ENCODE measurements at regions not wholly inside any gene's neighbourhood (a gene's known extent, or its start where the extent isn't known, plus 50 kb on each side); places are given as distances from the start of the nearest gene placed in this dataset.

DNA sequence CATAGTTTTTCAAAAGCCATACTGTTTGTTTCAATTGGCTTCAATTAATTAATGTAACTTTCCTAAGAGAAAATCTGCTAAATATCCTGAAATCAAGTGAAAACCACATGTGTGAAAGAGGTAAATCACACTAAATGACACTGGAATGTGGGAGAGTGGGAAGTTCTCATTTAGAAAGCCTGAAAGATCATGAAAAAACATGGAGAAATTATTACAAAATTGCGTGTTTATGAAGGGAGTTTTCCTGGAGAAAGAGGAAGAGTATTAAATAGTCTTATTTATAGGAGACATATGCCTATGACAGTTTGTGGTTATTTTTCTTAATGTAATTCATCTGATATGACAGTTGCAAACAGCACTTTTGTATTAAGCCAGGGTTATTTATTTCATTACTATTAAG is 183.7 kb downstream of the DKK2 start:
- Histone ChIP-seq H3K4me1 (ENCODE audit: control insufficient read depth in 1 of 2, insufficient read depth in 2 of 2, low read length in 2 of 2) (no peaks in the 10 kb centered on the region), H3K4ac (ENCODE audit: low read depth, low read length) (no peak overlapping the region), H3K27ac (ENCODE audit: low read depth, low read length) (no peak overlapping the region), H2BK12ac (ENCODE audit: low read length) (no peak overlapping the region), H3K14ac (ENCODE audit: low read length) (no peak overlapping the region), H2BK5ac (ENCODE audit: low read depth, low read length, poor library complexity) (no peak overlapping the region), H3K36me3 (ENCODE audit: control insufficient read depth in 1 of 2, insufficient read depth in 2 of 2, low read length in 2 of 2) (no peaks in the 10 kb centered on the region), H3K9me3 (ENCODE audit: insufficient read depth, low read depth, low read length) (no peaks in the 10 kb centered on the region), H3K4me3 (ENCODE audit: low read depth, low read length) (no peak overlapping the region), H3K27me3 (ENCODE audit: insufficient read depth, low read length) (no peaks in the 10 kb centered on the region), H2AFZ (ENCODE audit: insufficient read depth, low read length, poor library complexity) (no peak overlapping the region), H3K23ac (ENCODE audit: low read length) (no peak overlapping the region), H2AK5ac (ENCODE audit: low read length) (no peak overlapping the region), H3K79me1 (ENCODE audit: low read length) (no peaks in the 10 kb centered on the region), H3K79me2 (ENCODE audit: control insufficient read depth, insufficient read depth, low read length, poor library complexity) (no peaks in the 10 kb centered on the region), H4K8ac (ENCODE audit: low read depth, low read length) (no peak overlapping the region), H3K9ac (ENCODE audit: low read length) (no peak overlapping the region), H3K4me2 (ENCODE audit: low read length) (no peak overlapping the region), H4K91ac (ENCODE audit: low read depth, low read length) (no peak overlapping the region), H2BK120ac (ENCODE audit: insufficient read depth, low read length, poor library complexity) (no peak overlapping the region), H3K18ac (ENCODE audit: low read length) (no peak overlapping the region), H4K12ac (ENCODE audit: low read depth, low read length) (no peak overlapping the region)
- DNase-seq = no peak
- no CpG with 5 or more reads among the region's 1 CpG for WGBS (ENCODE audit: extremely low coverage, insufficient coverage, insufficient read length)

DNA sequence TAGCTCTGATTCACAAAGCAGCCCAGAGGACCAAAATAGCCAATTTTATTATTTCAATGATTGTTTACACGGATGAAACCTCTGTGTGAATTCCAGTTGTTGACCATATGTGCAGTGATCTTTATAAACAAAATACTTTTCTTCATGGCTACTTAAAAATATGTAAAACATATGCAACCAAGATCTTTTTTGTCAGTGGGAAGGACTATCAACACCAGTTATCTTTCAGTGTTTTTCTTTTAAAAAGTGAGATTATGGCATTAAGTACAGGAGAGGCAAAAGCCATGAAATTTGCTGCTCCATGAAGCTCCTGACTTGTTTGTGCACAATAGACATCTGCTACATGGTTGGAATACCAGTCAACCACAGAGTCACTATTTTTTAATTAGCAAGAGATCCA is 184.4 kb downstream of the DKK2 start:
- Histone ChIP-seq H3K79me2 (ENCODE audit: control insufficient read depth, insufficient read depth, low read length, poor library complexity) (no peaks in the 10 kb centered on the region), H4K8ac (ENCODE audit: low read depth, low read length) (no peak overlapping the region), H3K27ac (ENCODE audit: low read depth, low read length) (no peak overlapping the region), H3K9ac (ENCODE audit: low read length) (no peak overlapping the region), H2BK5ac (ENCODE audit: low read depth, low read length, poor library complexity) (no peak overlapping the region), H2BK120ac (ENCODE audit: insufficient read depth, low read length, poor library complexity) (no peak overlapping the region), H3K14ac (ENCODE audit: low read length) (no peak overlapping the region), H4K12ac (ENCODE audit: low read depth, low read length) (no peak overlapping the region), H3K4me2 (ENCODE audit: low read length) (no peak overlapping the region), H2BK12ac (ENCODE audit: low read length) (no peak overlapping the region), H3K4me1 (ENCODE audit: control insufficient read depth in 1 of 2, insufficient read depth in 2 of 2, low read length in 2 of 2) (no peaks in the 10 kb centered on the region), H3K36me3 (ENCODE audit: control insufficient read depth in 1 of 2, insufficient read depth in 2 of 2, low read length in 2 of 2) (no peaks in the 10 kb centered on the region), H4K91ac (ENCODE audit: low read depth, low read length) (no peak overlapping the region), H2AFZ (ENCODE audit: insufficient read depth, low read length, poor library complexity) (no peak overlapping the region), H3K23ac (ENCODE audit: low read length) (no peak overlapping the region), H3K9me3 (ENCODE audit: insufficient read depth, low read depth, low read length) (no peaks in the 10 kb centered on the region), H3K27me3 (ENCODE audit: insufficient read depth, low read length) (no peaks in the 10 kb centered on the region), H3K4ac (ENCODE audit: low read depth, low read length) (no peak overlapping the region), H3K18ac (ENCODE audit: low read length) (no peak overlapping the region), H3K4me3 (ENCODE audit: low read depth, low read length) (no peak overlapping the region), H3K79me1 (ENCODE audit: low read length) (no peaks in the 10 kb centered on the region), H2AK5ac (ENCODE audit: low read length) (no peak overlapping the region)
- no CpG with 5 or more reads among the region's 1 CpG for WGBS (ENCODE audit: extremely low coverage, insufficient coverage, insufficient read length)
- DNase-seq = no peak

GRCh38 chr4:106850691-106851090 is 185.4 kb downstream of the DKK2 start:
- Histone ChIP-seq H3K79me1 (ENCODE audit: low read length) (no peaks in the 10 kb centered on the region), H3K9me3 (ENCODE audit: insufficient read depth, low read depth, low read length) (no peaks in the 10 kb centered on the region), H3K36me3 (ENCODE audit: control insufficient read depth in 1 of 2, insufficient read depth in 2 of 2, low read length in 2 of 2) (no peaks in the 10 kb centered on the region), H4K12ac (ENCODE audit: low read depth, low read length) (no peak overlapping the region), H3K27me3 (ENCODE audit: insufficient read depth, low read length) (no peaks in the 10 kb centered on the region), H3K4me2 (ENCODE audit: low read length) (no peak overlapping the region), H3K4me3 (ENCODE audit: low read depth, low read length) (no peak overlapping the region), H2AFZ (ENCODE audit: insufficient read depth, low read length, poor library complexity) (no peak overlapping the region), H3K23ac (ENCODE audit: low read length) (no peak overlapping the region), H3K4ac (ENCODE audit: low read depth, low read length) (no peak overlapping the region), H2BK5ac (ENCODE audit: low read depth, low read length, poor library complexity) (no peak overlapping the region), H3K79me2 (ENCODE audit: control insufficient read depth, insufficient read depth, low read length, poor library complexity) (no peaks in the 10 kb centered on the region), H4K91ac (ENCODE audit: low read depth, low read length) (no peak overlapping the region), H3K9ac (ENCODE audit: low read length) (no peak overlapping the region), H2BK120ac (ENCODE audit: insufficient read depth, low read length, poor library complexity) (no peak overlapping the region), H2AK5ac (ENCODE audit: low read length) (no peak overlapping the region), H4K8ac (ENCODE audit: low read depth, low read length) (no peak overlapping the region), H3K4me1 (ENCODE audit: control insufficient read depth in 1 of 2, insufficient read depth in 2 of 2, low read length in 2 of 2) (no peaks in the 10 kb centered on the region), H3K18ac (ENCODE audit: low read length) (no peak overlapping the region), H2BK12ac (ENCODE audit: low read length) (no peak overlapping the region), H3K14ac (ENCODE audit: low read length) (no peak overlapping the region), H3K27ac (ENCODE audit: low read depth, low read length) (no peak overlapping the region)
- DNase-seq = no peak
- WGBS (ENCODE audit: extremely low coverage, insufficient coverage, insufficient read length) = no CpG with 5 or more reads among the region's 2 CpGs

- H3K4me2 ChIP-seq (ENCODE audit: low read length) = no peak overlapping the region
- H3K4me3 ChIP-seq (ENCODE audit: low read depth, low read length) = no peak overlapping the region
- no peaks in the 10 kb centered on the region for H3K79me1 ChIP-seq (ENCODE audit: low read length)
- no peak overlapping the region for H3K14ac ChIP-seq (ENCODE audit: low read length)
- no peak for DNase-seq
- no peaks in the 10 kb centered on the region for H3K36me3 ChIP-seq (ENCODE audit: control insufficient read depth in 1 of 2, insufficient read depth in 2 of 2, low read length in 2 of 2)
- H3K23ac ChIP-seq (ENCODE audit: low read length) = no peak overlapping the region
- no peak overlapping the region for H3K9ac ChIP-seq (ENCODE audit: low read length)
- H4K8ac ChIP-seq (ENCODE audit: low read depth, low read length) = no peak overlapping the region
- no peaks in the 10 kb centered on the region for H3K79me2 ChIP-seq (ENCODE audit: control insufficient read depth, insufficient read depth, low read length, poor library complexity)
- H2BK12ac ChIP-seq (ENCODE audit: low read length) = no peak overlapping the region
- H2BK120ac ChIP-seq (ENCODE audit: insufficient read depth, low read length, poor library complexity) = no peak overlapping the region
- no peaks in the 10 kb centered on the region for H3K4me1 ChIP-seq (ENCODE audit: control insufficient read depth in 1 of 2, insufficient read depth in 2 of 2, low read length in 2 of 2)
- H2AK5ac ChIP-seq (ENCODE audit: low read length) = no peak overlapping the region
- no peaks in the 10 kb centered on the region for H3K27me3 ChIP-seq (ENCODE audit: insufficient read depth, low read length)
- H3K27ac ChIP-seq (ENCODE audit: low read depth, low read length) = no peak overlapping the region
- no peak overlapping the region for H3K4ac ChIP-seq (ENCODE audit: low read depth, low read length)
- H2AFZ ChIP-seq (ENCODE audit: insufficient read depth, low read length, poor library complexity) = no peak overlapping the region
- H4K91ac ChIP-seq (ENCODE audit: low read depth, low read length) = no peak overlapping the region
- H4K12ac ChIP-seq (ENCODE audit: low read depth, low read length) = no peak overlapping the region
- H3K18ac ChIP-seq (ENCODE audit: low read length) = no peak overlapping the region
- H3K9me3 ChIP-seq (ENCODE audit: insufficient read depth, low read depth, low read length) = peaks cover 5% of the 10 kb centered on the region
- no peak overlapping the region for H2BK5ac ChIP-seq (ENCODE audit: low read depth, low read length, poor library complexity)
These were observed 200.2 kb downstream of the DKK2 start for GRCh38 chr4:106835919-106836318.

GRCh38 chr4:106830879-106831278 is 205.2 kb downstream of the DKK2 start:
- Histone ChIP-seq H3K14ac (ENCODE audit: low read length) (no peak overlapping the region), H3K27ac (ENCODE audit: low read depth, low read length) (no peak overlapping the region), H3K4me3 (ENCODE audit: low read depth, low read length) (no peak overlapping the region), H4K8ac (ENCODE audit: low read depth, low read length) (no peak overlapping the region), H3K79me2 (ENCODE audit: control insufficient read depth, insufficient read depth, low read length, poor library complexity) (no peaks in the 10 kb centered on the region), H3K9me3 (ENCODE audit: insufficient read depth, low read depth, low read length) (no peaks in the 10 kb centered on the region), H4K91ac (ENCODE audit: low read depth, low read length) (no peak overlapping the region), H3K4ac (ENCODE audit: low read depth, low read length) (no peak overlapping the region), H3K18ac (ENCODE audit: low read length) (no peak overlapping the region), H3K79me1 (ENCODE audit: low read length) (no peaks in the 10 kb centered on the region), H2BK5ac (ENCODE audit: low read depth, low read length, poor library complexity) (no peak overlapping the region), H3K4me1 (ENCODE audit: control insufficient read depth in 1 of 2, insufficient read depth in 2 of 2, low read length in 2 of 2) (no peaks in the 10 kb centered on the region), H2AFZ (ENCODE audit: insufficient read depth, low read length, poor library complexity) (no peak overlapping the region), H3K36me3 (ENCODE audit: control insufficient read depth in 1 of 2, insufficient read depth in 2 of 2, low read length in 2 of 2) (no peaks in the 10 kb centered on the region), H3K23ac (ENCODE audit: low read length) (no peak overlapping the region), H3K4me2 (ENCODE audit: low read length) (no peak overlapping the region), H2BK120ac (ENCODE audit: insufficient read depth, low read length, poor library complexity) (no peak overlapping the region), H2BK12ac (ENCODE audit: low read length) (no peak overlapping the region), H2AK5ac (ENCODE audit: low read length) (no peak overlapping the region), H4K12ac (ENCODE audit: low read depth, low read length) (no peak overlapping the region), H3K27me3 (ENCODE audit: insufficient read depth, low read length) (no peaks in the 10 kb centered on the region), H3K9ac (ENCODE audit: low read length) (no peak overlapping the region)
- DNase-seq = no peak

Data from trophoblast cell (in vitro differentiated cells and primary cell).